ENCODE measurements at regions not wholly inside any gene's neighbourhood (a gene's known extent, or its start where the extent isn't known, plus 50 kb on each side); places are given as distances from the start of the nearest gene placed in this dataset.

GRCh38 chr20:54717983-54718382, 242.6 kb downstream of the DOK5 start:
- ATAC-seq (no peak), DNase-seq (ENCODE audit: low spot score in 2 of 2) (no peak)
- H3K9me3 Mint-ChIP-seq, result no peaks in the 10 kb centered on the region
- no peak overlapping the region for H3K27ac Mint-ChIP-seq
- H3K36me3 Mint-ChIP-seq, result no peaks in the 10 kb centered on the region

GRCh38 chr20:54716790-54717189, 241.4 kb downstream of the DOK5 start:
- DNase-seq (ENCODE audit: low spot score in 2 of 2) (no peak), ATAC-seq (no peak)
- Mint-ChIP-seq H3K36me3 (no peaks in the 10 kb centered on the region), H3K27ac (no peak overlapping the region), H3K9me3 (no peaks in the 10 kb centered on the region)

GRCh38 chr20:54716174-54716747, 240.9 kb downstream of the DOK5 start:
- Mint-ChIP-seq H3K36me3 (no peaks in the 10 kb centered on the region), H3K27ac (no peak overlapping the region), H3K9me3 (no peaks in the 10 kb centered on the region)
- ATAC-seq (no peak), DNase-seq (ENCODE audit: low spot score in 2 of 2) (no peak)

GRCh38 chr20:54714817-54715216, 239.4 kb downstream of the DOK5 start:
- ATAC-seq (no peak), DNase-seq (ENCODE audit: low spot score in 2 of 2) (no peak)
- H3K27ac Mint-ChIP-seq, result no peak overlapping the region
- H3K9me3 Mint-ChIP-seq, result no peaks in the 10 kb centered on the region
- no peaks in the 10 kb centered on the region for H3K36me3 Mint-ChIP-seq

GRCh38 chr20:54713727-54714126, 238.3 kb downstream of the DOK5 start:
- Mint-ChIP-seq H3K36me3 (no peaks in the 10 kb centered on the region), H3K9me3 (no peaks in the 10 kb centered on the region), H3K27ac (no peak overlapping the region)
- no peak for DNase-seq (ENCODE audit: low spot score in 2 of 2)
- ATAC-seq, result no peak

GRCh38 chr20:54711071-54711470, 235.7 kb downstream of the DOK5 start:
- Mint-ChIP-seq H3K36me3 (no peaks in the 10 kb centered on the region), H3K27ac (no peak overlapping the region), H3K9me3 (no peaks in the 10 kb centered on the region)
- ATAC-seq, result no peak
- DNase-seq (ENCODE audit: low spot score in 2 of 2), result no peak

GRCh38 chr20:54710341-54710740, 234.9 kb downstream of the DOK5 start:
- H3K27ac Mint-ChIP-seq, result no peak overlapping the region
- no peaks in the 10 kb centered on the region for H3K36me3 Mint-ChIP-seq
- H3K9me3 Mint-ChIP-seq, result no peaks in the 10 kb centered on the region
- ATAC-seq (no peak), DNase-seq (ENCODE audit: low spot score in 2 of 2) (no peak)

- DNase-seq (ENCODE audit: low spot score in 2 of 2) (no peak), ATAC-seq (no peak)
- no peaks in the 10 kb centered on the region for H3K36me3 Mint-ChIP-seq
- no peaks in the 10 kb centered on the region for H3K9me3 Mint-ChIP-seq
- H3K27ac Mint-ChIP-seq, result no peak overlapping the region
These were observed 232.8 kb downstream of the DOK5 start for GRCh38 chr20:54708229-54708628.

GRCh38 chr20:54707801-54708200, 232.4 kb downstream of the DOK5 start:
- Mint-ChIP-seq H3K9me3 (no peaks in the 10 kb centered on the region), H3K27ac (no peak overlapping the region), H3K36me3 (no peaks in the 10 kb centered on the region)
- DNase-seq (ENCODE audit: low spot score in 2 of 2) (no peak), ATAC-seq (no peak)

- Mint-ChIP-seq H3K27ac (no peak overlapping the region), H3K9me3 (no peaks in the 10 kb centered on the region), H3K36me3 (no peaks in the 10 kb centered on the region)
- ATAC-seq (no peak), DNase-seq (ENCODE audit: low spot score in 2 of 2) (no peak)
These were observed 231.2 kb downstream of the DOK5 start for GRCh38 chr20:54706581-54706980.

GRCh38 chr20:54704032-54704635, 228.7 kb downstream of the DOK5 start:
- Mint-ChIP-seq H3K36me3 (no peaks in the 10 kb centered on the region), H3K9me3 (no peaks in the 10 kb centered on the region), H3K27ac (no peak overlapping the region)
- ATAC-seq (no peak), DNase-seq (ENCODE audit: low spot score in 2 of 2) (no peak)

Data from activated naive CD4-positive, alpha-beta T cell treated with anti-CD3 and anti-CD28 coated beads, Interleukin-2, amount 50 U/mL, for 72 hours (primary cell).